ENCODE measurements at regions not wholly inside any gene's neighbourhood (a gene's known extent, or its start where the extent isn't known, plus 50 kb on each side); places are given as distances from the start of the nearest gene placed in this dataset.

- Histone ChIP-seq H3K4me3 (no peak overlapping the region), H3K36me3 (ENCODE audit: control insufficient read depth in 4 of 4, insufficient read depth in 4 of 4, low read length in 4 of 4) (no peaks in the 10 kb centered on the region), H3K9me3 (ENCODE audit: control insufficient read depth in 4 of 4, insufficient read depth in 3 of 4, low read length in 3 of 4) (no peaks in the 10 kb centered on the region), H3K9ac (ENCODE audit: insufficient read depth in 1 of 2, low read length in 2 of 2) (no peak overlapping the region), H3K4me1 (ENCODE audit: control insufficient read depth in 5 of 5, insufficient read depth in 5 of 5, low read length in 5 of 5) (peaks cover 0 to 6% (median 0%) of the 10 kb centered on the region in 5 donors), H3K27me3 (ENCODE audit: control insufficient read depth in 3 of 3, insufficient read depth in 3 of 3, low read length in 2 of 3) (no peaks in the 10 kb centered on the region), H3K27ac (ENCODE audit: low read depth in 1 of 2, low read length in 1 of 2) (no peak overlapping the region)
- WGBS, 2 donors = 60 to 62% methylated on average over 3 of the region's 3 CpGs
- no peak for DNase-seq
- TF ChIP-seq CTCF (IDR thresholded peaks at IDR 0.05; ENCODE audit: control extremely low read depth, extremely low read depth) = no peak
- no peak for ATAC-seq (ENCODE audit: insufficient read depth, low FRiP score)
Measured at GRCh38 chr14:81989211-81989610, 455.6 kb upstream of the SEL1L start.

DNA sequence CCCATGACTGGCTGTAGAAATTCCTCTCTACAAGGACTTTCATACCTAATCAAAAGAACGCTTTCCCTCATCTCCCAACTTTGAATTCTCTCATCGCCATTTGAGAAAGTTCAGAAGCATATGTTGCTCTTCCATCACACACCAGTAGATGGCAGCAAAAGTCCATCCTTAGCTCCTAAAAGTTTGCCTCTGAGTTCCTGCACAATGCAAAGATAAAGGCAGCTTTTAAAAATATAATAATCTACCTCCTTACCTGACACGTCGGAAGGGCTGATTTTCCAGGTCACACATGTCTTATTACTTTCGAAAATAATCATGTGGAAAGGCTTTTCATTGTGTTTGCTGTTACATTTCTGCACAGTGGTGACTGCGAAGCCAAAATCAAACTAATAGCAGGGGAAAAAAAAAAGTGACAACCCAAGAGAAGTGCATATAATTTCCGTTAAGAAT, 456.7 kb upstream of the SEL1L start:
- no peak overlapping the region for H3K27ac ChIP-seq (ENCODE audit: low read depth in 1 of 2, low read length in 1 of 2)
- ATAC-seq (ENCODE audit: insufficient read depth, low FRiP score) (peak; percentile 34), DNase-seq (peak; percentile 70 to 88 (median 81))
- no peaks in the 10 kb centered on the region for H3K27me3 ChIP-seq (ENCODE audit: control insufficient read depth in 3 of 3, insufficient read depth in 3 of 3, low read length in 2 of 3)
- H3K36me3 ChIP-seq (ENCODE audit: control insufficient read depth in 4 of 4, insufficient read depth in 4 of 4, low read length in 4 of 4) = no peaks in the 10 kb centered on the region
- peaks cover 0 to 6% (median 0%) of the 10 kb centered on the region in 5 donors for H3K4me1 ChIP-seq (ENCODE audit: control insufficient read depth in 5 of 5, insufficient read depth in 5 of 5, low read length in 5 of 5)
- H3K4me3 ChIP-seq = no peak overlapping the region
- peak; percentile 71 for TF ChIP-seq CTCF (IDR thresholded peaks at IDR 0.05; ENCODE audit: control extremely low read depth, extremely low read depth)
- no peaks in the 10 kb centered on the region for H3K9me3 ChIP-seq (ENCODE audit: control insufficient read depth in 4 of 4, insufficient read depth in 3 of 4, low read length in 3 of 4)
- 20 to 22% methylated on average over 7 of the region's 7 CpGs for WGBS, 2 donors
- H3K9ac ChIP-seq (ENCODE audit: insufficient read depth in 1 of 2, low read length in 2 of 2) = no peak overlapping the region

- DNase-seq (no peak), ATAC-seq (ENCODE audit: insufficient read depth, low FRiP score) (no peak)
- H3K27me3 ChIP-seq (ENCODE audit: control insufficient read depth in 3 of 3, insufficient read depth in 3 of 3, low read length in 2 of 3) = no peaks in the 10 kb centered on the region
- peaks cover 0 to 6% (median 0%) of the 10 kb centered on the region in 5 donors for H3K4me1 ChIP-seq (ENCODE audit: control insufficient read depth in 5 of 5, insufficient read depth in 5 of 5, low read length in 5 of 5)
- WGBS, 2 donors = 68 to 79% methylated on average over 1 of the region's 1 CpG
- no peaks in the 10 kb centered on the region for H3K36me3 ChIP-seq (ENCODE audit: control insufficient read depth in 4 of 4, insufficient read depth in 4 of 4, low read length in 4 of 4)
- H3K27ac ChIP-seq (ENCODE audit: low read depth in 1 of 2, low read length in 1 of 2) = no peak overlapping the region
- no peak overlapping the region for H3K4me3 ChIP-seq
- no peaks in the 10 kb centered on the region for H3K9me3 ChIP-seq (ENCODE audit: control insufficient read depth in 4 of 4, insufficient read depth in 3 of 4, low read length in 3 of 4)
- H3K9ac ChIP-seq (ENCODE audit: insufficient read depth in 1 of 2, low read length in 2 of 2) = no peak overlapping the region
- TF ChIP-seq CTCF (IDR thresholded peaks at IDR 0.05; ENCODE audit: control extremely low read depth, extremely low read depth) = no peak
Measured at GRCh38 chr14:81991998-81992397, 458.3 kb upstream of the SEL1L start.

DNA sequence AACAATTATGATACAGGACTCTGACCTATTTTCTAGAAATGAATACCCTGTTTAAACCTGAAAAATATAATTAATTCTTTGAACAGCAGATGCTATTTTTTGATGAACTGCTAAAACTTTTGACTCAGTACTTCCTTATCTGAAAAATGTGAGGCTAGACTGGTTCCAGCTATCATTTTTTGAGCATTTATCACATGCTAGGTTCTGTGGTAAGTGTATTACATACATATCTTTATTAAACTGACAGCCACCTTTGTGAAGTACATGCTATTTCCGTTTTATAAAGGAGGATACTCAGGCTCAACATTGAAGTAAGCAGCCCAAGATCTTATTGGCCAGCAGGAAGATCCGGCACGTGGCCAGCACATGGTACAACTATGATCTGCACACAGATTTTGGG, 459.8 kb upstream of the SEL1L start:
- WGBS, 2 donors = 68 to 86% methylated on average over 3 of the region's 3 CpGs
- Histone ChIP-seq H3K36me3 (ENCODE audit: control insufficient read depth in 4 of 4, insufficient read depth in 4 of 4, low read length in 4 of 4) (no peaks in the 10 kb centered on the region), H3K9me3 (ENCODE audit: control insufficient read depth in 4 of 4, insufficient read depth in 3 of 4, low read length in 3 of 4) (no peaks in the 10 kb centered on the region), H3K4me1 (ENCODE audit: control insufficient read depth in 5 of 5, insufficient read depth in 5 of 5, low read length in 5 of 5) (peaks cover 0 to 6% (median 0%) of the 10 kb centered on the region in 5 donors), H3K27me3 (ENCODE audit: control insufficient read depth in 3 of 3, insufficient read depth in 3 of 3, low read length in 2 of 3) (no peaks in the 10 kb centered on the region), H3K27ac (ENCODE audit: low read depth in 1 of 2, low read length in 1 of 2) (no peak overlapping the region), H3K4me3 (no peak overlapping the region), H3K9ac (ENCODE audit: insufficient read depth in 1 of 2, low read length in 2 of 2) (no peak overlapping the region)
- DNase-seq (no peak), ATAC-seq (ENCODE audit: insufficient read depth, low FRiP score) (no peak)
- no peak for TF ChIP-seq CTCF (IDR thresholded peaks at IDR 0.05; ENCODE audit: control extremely low read depth, extremely low read depth)
